LoVo (cell line): ENCODE measurements at regions not wholly inside any gene's neighbourhood (a gene's known extent, or its start where the extent isn't known, plus 50 kb on each side); places are given as distances from the start of the nearest gene placed in this dataset.
"Not testable (repeated sequence)": the region's sequence is repeated elsewhere in the genome, so short reads cannot be mapped to it uniquely, and the experiment has no call there.

Experiments
- DNase-seq: peaks from one replicate; pipeline ENCODE4 v3.0.0-alpha.2; 2016; ENCODE audit warnings: low spot score

DNA sequence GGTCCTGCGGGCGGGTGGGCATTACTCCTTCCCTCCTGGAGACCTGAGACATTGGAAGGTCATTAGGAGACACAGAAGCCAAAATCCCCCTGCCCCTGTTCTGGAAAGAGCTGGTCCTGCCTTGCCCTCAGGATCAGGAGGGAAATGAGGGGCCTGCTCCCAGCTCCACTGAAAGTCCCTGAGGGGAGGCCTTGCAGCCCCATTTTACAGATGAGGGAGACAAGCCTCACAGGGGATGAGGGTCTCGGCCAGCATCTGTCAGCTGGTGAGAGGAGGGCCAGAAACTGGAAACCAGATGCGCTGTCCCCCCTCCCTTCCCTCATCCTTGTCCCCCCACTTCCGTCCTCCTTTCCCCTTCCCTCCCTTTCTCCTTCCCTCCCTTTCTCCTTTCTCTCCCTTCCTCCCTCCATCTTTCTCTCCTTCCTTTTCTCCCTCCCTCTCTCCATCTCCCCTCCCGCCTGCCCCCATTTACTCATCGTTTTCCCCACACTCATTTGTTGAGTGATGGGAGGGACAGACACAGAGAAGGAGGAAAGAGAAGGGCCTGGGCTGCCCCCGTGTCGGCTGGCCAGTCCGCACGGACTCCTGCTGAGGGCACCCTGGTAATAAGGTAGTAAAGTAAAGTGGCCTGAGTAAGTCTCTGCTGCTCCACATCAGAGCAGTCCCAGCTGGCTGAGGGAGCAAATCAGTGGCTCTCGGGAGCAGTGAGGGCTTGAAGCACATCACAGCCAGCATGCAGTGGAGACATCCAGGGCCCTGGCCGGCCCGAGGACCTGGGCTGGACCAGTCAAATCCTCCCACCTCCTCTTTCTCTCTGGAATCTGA, 112.4 kb upstream of the ALDH1A3 start:
- no peak for DNase-seq

DNA sequence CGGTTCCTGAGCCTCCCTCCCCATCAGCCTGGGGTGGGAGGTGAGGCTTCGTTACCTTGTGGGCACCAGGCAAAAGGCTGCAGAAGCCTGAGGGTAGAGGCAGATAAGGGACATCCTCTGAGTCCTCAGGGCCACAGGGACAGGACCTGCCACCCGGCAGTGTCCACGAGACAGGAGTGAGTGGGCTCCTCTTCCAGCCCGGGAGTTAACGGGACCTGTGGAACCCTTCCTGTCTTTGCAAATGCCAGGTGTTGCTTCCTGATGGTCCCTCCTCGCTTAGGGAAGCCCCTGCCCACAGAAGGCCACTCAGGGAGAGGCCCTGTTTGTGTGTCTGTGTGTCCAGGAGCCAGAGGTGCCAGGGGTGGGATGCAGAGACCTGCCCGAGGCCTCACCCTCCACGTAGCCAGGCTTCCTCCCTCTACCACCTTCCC, 111.1 kb upstream of the ALDH1A3 start:
- DNase-seq: no peak

DNA sequence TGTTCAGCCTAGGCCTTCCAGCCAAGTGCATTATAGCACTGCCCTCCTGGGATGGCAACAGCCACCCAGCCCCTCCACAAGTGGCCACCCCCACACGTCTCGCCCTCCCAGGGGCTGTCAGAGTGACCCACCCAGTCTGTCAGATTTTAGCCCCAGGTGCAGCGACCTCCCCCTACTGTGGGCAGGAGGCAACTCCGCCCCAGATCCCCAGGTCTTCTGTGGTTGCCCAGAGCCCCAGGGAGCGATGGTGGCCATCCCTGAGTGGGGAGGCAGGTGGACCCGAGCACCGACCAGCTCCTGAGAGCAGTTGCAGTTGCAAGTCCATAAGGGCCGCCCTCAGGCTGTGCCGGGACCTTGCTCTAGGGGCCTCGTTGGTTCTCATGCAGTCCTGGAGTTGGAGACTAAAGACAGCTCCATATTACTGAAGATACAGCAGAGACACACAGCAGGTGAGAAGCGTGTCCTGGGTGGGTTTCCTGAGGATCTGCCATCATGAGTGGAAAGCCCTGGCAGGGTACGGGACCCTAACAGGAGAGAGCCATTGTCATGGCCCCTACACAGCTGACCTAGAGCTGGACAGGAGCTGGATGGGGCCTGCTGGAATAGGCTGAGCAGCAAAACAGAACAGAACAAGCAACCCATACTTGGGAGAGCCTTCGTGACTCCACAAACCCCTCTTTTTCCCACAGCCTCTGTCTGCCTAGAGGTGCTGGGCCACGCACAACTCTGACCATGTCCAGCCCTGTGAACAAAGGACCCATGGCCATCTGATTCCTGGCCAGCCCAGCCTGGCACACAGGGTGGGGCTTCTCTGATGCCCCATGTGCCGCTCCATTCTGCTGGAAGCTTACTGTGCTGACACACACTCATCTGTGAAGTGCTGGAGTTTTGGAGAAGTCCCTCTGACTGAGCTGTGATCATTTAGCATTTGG, 110.3 kb upstream of the ALDH1A3 start:
- DNase-seq: no peak

DNA sequence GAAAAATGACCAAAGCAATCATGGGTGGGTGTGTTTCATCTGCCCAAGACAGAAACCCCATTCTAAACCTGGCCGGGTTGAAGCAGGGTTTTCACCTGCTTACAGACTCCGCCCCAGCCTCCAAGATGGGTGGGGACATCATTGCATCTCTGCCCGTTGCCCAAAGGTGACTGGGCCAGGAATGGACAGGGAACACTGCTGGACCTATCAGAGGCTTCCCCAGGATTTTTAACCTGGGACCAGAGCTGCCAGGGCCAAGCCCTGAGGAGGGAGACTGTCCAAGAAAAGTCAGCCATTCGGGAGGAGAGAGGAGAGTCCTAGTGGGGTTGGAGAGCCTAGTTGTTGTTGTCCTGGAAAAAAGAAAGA, 109.7 kb upstream of the ALDH1A3 start:
- no peak for DNase-seq

DNA sequence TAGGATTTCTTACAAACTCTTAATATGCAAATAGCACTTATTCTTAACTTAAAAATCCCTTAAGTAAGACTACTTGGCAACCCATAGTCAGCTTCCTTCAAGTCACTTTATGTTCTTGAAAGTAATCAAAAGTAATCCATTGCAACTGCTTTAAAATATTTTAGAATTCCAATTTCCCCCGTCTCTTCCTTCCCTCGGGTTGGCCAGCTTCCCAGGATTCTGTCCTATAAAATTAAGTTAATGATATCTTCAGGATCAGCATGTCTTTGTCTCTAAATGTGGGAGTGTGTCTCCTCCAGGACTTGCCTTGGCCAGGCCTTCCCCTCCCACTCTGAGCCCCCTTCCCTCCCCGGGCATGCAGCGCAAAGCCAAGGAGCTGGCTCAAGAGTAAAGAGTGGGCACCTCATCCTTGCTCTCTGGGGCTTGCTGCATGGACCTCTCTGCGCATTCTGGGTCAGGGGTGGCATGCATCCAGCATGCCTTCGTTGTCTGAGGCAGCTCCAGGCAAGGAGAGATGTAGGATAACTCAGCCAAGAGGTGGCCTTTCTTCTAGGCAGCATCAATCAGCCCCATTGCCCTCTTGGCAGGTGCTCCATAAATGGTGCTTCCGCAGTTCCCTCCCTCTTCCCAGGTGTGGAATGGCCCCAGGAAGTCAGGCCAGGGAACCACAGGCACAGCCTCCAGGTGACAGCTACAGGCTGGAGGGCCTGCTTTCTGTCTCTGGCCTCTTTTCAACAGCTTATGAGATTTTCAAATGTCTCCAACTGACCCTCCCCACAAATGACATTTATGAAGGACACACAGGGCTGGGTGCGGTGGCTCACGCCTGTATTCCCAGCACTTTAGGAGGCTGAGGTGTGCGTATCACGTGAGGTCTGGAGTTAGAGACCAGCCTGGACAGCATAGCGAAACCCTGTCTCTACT, 108.7 kb upstream of the ALDH1A3 start:
- DNase-seq: peak; percentile 12

DNA sequence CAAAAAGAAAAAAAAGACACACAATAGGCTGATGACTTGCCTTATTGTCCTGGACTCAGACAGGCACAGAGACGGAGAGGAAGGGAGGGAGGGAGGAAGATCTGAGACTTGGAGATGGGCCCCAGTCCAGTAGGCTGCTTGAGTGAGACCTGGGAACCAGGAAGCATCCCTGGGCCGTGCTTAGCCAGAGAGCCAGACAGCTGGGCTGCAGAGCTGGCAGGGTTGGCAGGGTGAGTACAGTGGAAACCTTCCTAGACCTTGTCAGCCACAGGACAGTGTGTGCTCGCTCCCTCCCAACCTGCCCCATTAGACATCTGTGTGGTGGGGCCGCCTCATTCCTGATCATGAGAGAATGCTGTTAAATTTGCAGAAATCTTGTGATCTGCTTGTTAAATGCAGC, 107.9 kb upstream of the ALDH1A3 start:
- DNase-seq: no peak

DNA sequence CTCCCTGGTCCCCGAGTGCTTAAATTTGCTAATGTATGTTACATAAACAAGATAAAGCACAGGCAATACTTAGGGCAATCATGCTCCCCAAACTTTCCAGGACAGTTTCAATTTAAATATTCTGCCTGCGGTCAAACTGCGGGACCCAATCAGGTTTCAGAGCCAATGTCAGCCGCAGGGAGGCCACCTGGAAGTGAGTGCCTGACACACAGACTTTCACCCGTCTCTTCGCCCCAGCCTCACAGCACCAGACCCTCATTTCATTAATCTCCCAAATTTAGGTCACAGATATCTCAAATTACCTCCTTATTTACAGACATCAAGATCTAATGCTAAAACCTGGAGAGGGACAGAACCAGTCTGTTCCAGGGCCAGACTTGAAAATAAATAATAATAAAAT, 107.2 kb upstream of the ALDH1A3 start:
- DNase-seq: no peak

DNA sequence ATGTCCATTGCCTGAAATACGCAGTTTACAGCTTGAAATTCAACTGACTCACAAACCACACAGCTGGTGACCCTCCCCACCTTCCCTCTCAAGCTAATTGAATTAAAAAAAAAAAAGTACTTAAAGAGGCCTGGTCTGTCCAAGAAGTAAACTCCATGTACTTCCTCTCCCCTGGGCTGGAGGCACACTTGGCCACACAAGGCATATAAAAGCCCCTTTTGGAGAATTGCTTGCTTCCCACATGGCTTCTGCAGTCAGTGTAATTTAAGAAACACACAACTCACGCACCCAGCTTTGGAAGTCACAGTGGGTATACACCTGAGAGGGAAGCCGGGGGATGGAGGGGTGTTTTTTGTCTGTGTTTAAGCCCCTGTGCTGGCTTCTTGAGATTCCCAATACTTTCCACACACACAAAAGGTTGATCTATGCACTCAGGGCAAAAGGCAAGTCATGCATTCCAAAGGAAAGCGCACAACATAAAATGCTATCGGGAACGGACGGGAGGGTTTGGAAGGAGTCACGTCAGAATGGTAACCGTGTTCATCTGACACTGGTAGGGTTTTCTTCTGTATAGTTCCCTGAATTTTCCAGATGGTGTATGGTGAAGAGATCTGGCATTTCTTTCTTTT, 106.6 kb upstream of the ALDH1A3 start:
- DNase-seq: no peak

DNA sequence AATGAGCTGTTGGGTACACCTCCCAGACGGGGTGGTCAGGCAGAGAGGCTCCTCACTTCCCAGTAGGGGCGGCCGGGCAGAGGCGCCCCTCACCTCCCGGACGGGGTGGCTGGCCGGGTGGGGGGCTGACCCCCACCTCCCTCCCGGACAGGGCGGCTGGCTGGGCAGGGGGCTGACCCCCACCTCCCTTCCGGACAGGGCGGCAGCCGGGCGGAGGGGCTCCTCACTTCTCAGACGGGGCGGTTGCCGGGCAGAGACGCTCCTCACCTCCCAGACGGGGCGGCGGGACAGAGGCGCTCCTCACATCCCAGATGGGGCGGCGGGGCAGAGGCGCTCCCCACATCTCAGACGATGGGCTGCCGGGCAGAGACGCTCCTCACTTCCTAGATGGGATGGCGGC, 105.6 kb upstream of the ALDH1A3 start:
- DNase-seq: not testable (repeated sequence)

DNA sequence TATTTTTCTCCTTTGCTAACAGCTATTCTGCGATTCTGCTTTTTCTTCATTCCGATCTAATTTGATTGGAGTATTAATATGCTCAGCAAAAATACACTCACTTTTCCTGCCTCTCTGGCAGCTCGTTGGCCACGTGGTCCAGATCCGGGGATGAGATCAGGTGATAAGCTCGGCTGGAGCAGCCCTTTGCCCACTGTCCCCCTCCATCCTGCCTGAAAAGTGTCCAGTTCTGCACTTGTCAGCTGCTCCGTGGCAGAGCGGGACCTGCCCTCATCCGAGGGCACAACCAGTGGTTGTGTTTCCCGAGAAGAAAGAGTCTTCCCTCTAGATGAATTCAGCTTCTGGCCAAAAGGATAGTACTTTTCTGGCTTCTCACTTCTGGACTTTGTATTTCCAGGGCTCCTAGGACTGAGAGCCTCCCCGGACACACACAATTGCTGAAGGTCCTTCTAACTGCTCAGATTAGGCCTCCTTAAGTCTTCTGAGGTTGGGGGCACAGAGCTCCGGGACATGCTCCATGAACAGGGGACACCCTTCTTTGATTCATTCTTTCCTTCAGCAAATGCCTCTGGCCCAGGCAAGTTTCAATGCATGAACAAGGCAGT, 103.9 kb upstream of the ALDH1A3 start:
- DNase-seq: no peak

DNA sequence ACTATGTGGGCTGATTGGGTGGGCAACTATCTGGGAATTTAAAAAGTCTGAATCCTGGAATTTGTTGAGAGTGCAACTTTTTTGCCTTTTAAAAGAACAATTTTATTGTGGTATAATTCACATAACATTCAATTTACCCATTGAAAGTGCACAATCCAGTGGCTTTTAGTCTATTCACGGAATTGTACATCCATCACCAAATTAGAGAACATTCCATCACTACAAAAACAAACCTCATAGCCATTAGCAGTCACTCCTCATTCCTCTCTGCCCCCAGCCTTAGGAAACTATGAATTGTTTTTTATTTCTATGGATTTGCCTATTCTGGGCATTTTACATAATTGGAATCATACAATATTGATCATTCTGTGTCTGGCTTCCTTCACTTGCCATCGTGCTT, 101.8 kb upstream of the ALDH1A3 start:
- DNase-seq: no peak

DNA sequence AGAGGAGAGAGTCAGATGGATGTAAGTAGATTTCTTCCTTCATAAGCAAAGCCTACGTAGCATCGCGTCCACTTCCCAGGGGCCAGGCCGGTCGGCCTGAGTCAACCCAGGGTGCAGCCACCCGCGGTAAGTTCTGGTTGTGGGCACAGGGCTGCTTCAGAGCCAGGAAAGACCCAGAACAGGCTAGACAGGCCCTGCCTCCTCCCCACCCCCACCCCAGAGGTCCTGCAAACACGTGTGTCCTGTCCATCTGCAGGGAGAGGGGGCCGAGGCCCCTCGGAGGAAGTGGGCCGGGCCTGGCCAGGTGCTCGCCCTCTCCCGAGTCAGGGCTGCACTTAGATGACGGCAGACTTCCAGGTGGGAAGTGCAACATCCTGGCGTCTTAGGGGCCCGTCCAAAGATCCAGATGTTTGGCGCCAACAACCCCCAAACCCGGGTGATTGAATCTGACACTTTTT, 100.8 kb upstream of the ALDH1A3 start:
- no peak for DNase-seq

DNA sequence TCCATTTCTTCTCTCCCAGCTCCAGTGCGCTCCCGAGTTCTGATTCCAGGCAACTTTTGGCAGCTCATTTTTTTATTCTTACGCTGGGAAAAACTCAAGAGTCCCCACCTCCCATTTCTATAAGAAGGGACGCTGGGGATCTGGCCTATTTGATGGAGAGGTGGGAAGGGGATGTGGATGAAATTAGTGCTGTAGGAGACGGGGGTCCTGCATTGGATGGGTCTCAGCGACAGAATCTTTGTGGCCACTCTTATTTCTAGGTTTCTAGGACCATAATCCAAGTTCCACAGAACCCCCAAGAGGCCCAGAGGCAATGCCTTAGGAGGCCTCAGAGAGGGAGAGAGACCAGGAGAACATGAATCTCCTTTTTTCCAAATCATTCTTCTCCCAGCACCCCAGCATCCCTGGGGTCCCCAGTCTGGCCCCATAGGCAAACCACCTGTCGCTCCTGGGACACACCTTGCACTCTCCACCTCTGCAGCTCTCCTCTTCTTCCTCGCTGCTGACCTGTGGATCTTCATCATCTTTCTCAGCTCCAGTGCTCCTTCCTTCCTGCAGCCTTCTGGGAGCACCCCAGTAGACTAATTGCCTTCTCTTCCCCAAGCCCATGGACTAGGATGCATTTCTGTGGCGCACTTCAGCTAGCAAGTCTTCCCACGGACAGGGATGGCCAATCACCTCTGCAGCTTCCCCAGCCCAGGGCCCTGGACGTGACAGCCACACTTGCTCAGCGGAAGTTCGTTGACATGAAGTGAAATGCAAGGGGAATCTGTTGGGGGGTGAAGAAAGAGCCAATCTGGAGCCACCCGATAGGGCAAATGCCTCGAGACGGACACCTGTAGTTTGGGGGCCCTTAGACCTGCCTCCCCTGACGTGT, 100.1 kb upstream of the ALDH1A3 start:
- no peak for DNase-seq

DNA sequence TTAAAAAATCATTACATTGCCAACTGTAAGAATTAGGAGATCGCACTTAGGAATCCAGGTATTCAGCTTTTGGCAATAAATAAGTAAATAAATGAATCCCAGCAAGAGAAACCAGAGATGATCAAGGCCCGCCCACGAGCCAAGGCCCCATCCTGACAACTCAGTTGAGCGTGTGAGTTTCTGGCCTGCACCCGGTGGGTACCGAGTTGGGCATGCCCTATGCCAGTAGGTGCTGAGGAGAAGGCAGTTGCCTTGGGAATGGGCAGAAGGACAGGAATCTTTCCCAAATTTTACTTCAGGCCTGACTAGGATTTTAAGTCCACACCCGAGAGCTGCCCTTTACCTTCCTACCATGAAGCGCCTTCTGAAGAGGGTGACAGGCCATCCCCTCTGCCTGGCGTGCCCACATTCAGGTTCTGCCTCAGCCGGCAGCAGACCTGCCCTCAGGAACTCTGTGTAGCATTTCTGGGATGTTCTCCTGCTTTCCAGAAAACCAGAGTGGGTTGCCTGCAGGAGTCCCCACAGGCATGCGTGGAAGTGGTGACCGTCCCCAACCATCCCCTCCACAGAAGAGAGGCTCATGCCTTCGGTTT, 99.3 kb upstream of the ALDH1A3 start:
- no peak for DNase-seq

DNA sequence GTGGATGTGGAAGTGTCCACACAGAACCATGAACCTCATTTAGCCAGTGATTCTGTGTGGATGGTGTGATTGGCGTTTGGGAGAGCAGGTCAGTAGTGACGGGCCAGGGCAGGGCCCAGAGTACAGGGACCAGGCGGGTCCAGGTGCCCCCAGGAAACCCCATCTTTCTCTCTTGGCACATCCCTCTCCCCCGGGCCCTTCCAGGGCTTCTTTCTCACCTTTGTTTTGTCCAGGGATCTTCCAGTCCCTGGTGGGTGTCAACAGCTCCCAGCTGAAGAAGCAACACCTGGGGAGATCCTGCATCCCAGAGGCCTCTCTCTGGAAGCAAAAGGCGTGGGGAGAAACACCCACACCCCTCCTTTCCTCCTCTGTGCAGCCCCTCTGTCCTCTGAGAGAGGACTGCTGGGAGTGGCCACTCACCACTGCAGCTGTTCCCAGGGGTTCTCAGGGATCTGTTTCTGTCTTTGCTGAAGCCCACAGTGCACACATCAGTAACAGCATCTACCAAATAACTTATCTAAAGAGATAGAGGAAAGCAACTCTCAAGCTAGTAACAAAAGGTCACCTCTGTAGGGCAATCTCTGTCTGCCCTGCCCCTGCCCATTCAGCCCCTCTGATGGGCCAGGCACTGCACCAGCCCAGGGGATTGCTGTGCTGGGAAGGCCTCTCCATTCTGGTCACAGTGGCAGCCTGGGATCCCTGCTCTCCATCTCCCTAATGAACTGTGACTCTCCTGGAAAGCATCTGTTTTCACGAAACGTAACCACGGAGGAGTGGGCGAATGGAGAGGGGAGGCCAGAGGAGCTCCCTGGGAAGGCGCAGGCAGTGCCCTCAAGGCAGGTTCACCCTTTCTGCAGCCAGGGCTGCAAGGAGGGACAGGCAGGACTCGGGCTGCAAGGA, 98.3 kb upstream of the ALDH1A3 start:
- DNase-seq: no peak

DNA sequence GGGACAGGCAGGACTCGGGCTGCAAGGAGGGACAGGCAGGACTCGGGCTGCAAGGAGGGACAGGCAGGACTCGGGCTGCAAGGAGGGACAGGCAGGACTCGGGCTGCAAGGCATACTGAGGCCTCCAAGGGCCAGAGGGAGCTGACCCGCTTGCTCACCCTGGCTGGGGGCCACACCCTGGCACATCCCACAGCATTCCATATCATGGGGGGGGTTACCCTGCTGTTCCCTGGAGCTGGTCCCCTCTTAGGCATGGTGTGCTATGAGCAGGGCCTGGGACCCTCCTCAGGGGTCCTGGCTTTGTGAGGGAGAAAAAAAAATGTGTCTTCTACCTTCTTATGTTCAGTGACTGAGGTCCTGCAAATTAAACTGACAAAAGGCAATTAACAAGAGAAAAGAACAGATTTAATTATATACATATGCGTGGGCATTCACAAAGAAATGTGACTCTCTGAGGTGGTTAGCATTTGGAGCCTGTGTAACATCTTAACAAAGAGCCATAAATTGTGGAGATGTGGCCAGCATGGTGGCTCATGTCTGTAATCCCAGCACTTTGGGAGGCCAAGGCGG, 97.6 kb upstream of the ALDH1A3 start:
- no peak for DNase-seq

DNA sequence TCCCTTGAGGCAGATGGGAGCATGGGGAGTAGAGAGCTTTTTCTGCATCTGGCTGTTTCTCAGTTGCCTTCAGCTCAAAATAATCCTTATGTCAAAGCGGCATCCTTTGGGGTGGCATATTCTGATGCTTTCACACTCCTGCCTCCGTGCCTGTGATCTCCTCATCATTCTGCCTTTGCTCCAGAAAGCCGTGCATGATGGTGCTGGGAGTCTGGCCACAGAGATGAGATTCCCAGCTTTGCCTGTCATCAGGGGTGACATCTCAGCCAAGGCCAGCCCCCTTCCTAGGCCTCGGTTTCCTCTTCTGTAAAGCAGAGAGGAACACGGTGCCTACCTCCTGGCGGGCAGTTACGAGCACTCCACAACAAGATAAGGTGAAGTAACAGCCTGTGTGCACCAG, 96.3 kb upstream of the ALDH1A3 start:
- DNase-seq: no peak

DNA sequence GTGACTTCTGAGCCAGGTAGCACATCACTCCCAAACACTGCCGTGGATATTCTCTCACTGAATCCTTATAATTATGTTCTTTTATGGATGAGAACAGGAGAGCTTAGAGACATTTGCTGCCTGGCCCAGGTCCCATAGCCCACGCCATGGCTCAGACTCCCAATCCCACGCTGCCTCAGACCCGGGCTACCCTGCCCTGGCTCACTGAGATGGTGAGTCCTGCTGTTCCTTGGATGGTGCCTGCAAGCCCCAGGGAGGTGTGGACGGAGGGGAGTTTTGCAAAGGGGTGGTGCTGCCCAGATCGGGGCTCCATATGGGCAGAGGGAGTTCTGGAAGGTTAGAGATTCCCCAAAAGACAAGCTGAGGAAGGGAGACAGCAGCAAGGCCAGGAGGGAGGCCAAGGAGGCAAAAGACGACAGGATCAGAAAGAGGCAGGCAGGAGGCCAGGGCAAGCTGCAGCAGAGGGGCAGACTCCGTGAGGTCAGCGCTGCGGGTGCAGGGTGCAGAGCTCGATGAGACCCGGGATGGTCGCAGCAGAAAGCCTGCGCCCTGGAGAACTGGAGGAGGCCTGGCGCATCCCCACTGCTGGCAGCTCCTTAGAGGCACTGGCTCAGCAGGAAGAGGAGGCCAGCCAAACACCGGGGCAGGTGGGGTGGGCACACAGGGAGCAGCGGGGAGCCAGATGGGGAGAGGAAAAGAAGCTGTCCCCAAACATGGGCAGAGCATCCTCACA, 95.7 kb upstream of the ALDH1A3 start:
- no peak for DNase-seq
